DND-41 (cell line): ENCODE measurements at regions not wholly inside any gene's neighbourhood (a gene's known extent, or its start where the extent isn't known, plus 50 kb on each side); places are given as distances from the start of the nearest gene placed in this dataset.

Experiments used
- EZH2 ChIP-seq: IDR thresholded peaks from 3 replicates; pipeline ENCODE4 v1.6.1; 2012; ENCODE audit warnings: borderline replicate concordance, low read depth, mild to moderate bottlenecking, moderate library complexity, low read length, inconsistent platforms; ENCODE audit not compliant: severe bottlenecking
- TF ChIP-seq, protein P1 (sequence below): IDR thresholded peaks from 2 replicates; pipeline ENCODE4 v1.5.1; 2012; ENCODE audit warnings: borderline replicate concordance, low read length, moderate library complexity, mild to moderate bottlenecking; ENCODE audit not compliant: poor library complexity, severe bottlenecking; ENCODE audit errors: extremely low read depth

DNA sequence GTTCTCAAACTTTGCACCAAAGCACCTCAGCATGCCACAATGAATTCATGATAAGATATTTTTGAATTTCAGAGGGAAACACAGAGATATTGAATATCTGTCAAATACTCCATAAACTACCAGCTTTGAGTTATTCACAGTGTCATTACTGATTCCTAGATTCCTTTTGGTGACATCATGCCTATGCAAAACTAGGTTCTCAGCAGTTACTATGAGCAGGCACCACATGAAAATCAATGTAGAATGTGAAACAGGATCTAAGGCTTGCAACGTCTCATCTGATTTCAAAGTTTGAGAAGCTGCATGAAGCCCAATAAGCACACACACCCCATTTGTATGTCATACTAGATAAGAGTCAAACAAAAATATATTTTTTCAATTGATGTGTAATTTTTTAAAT, 426.5 kb downstream of the NR2F1-AS1 start:
- TF ChIP-seq EZH2, result no peak
- TF ChIP-seq, protein P1, sequence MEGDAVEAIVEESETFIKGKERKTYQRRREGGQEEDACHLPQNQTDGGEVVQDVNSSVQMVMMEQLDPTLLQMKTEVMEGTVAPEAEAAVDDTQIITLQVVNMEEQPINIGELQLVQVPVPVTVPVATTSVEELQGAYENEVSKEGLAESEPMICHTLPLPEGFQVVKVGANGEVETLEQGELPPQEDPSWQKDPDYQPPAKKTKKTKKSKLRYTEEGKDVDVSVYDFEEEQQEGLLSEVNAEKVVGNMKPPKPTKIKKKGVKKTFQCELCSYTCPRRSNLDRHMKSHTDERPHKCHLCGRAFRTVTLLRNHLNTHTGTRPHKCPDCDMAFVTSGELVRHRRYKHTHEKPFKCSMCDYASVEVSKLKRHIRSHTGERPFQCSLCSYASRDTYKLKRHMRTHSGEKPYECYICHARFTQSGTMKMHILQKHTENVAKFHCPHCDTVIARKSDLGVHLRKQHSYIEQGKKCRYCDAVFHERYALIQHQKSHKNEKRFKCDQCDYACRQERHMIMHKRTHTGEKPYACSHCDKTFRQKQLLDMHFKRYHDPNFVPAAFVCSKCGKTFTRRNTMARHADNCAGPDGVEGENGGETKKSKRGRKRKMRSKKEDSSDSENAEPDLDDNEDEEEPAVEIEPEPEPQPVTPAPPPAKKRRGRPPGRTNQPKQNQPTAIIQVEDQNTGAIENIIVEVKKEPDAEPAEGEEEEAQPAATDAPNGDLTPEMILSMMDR, result no peak
